HEK293T (cell line): ENCODE measurements at regions not wholly inside any gene's neighbourhood (a gene's known extent, or its start where the extent isn't known, plus 50 kb on each side); places are given as distances from the start of the nearest gene placed in this dataset.

ENCODE experiments used
- ARNT ChIP-seq: fragments of 450-650 bp; IDR thresholded peaks from 2 replicates; pipeline ENCODE4 v1.6.1; 2017; ENCODE audit warnings: mild to moderate bottlenecking
- BHLHE40 ChIP-seq: fragments of 450-650 bp; IDR thresholded peaks from 2 replicates; pipeline ENCODE4 v1.6.1; 2016; ENCODE audit warnings: mild to moderate bottlenecking, moderate library complexity, borderline replicate concordance
- FOXA1 ChIP-seq: fragments of 450-650 bp; IDR thresholded peaks from 2 replicates; pipeline ENCODE4 v1.6.1; 2016; ENCODE audit warnings: mild to moderate bottlenecking
- FOXM1 ChIP-seq: fragments of 450-650 bp; IDR thresholded peaks from 2 replicates; pipeline ENCODE4 v1.6.1; 2017; ENCODE audit warnings: mild to moderate bottlenecking, borderline replicate concordance
- HDGF ChIP-seq: fragments of 450-650 bp; IDR thresholded peaks from 2 replicates; pipeline ENCODE4 v1.6.1; 2017; ENCODE audit warnings: antibody characterized with exemption, borderline replicate concordance
- SUZ12 ChIP-seq: fragments of 450-650 bp; IDR thresholded peaks from 2 replicates; pipeline ENCODE4 v1.6.1; 2016; ENCODE audit warnings: mild to moderate bottlenecking
- ZNF384 ChIP-seq: fragments of 450-650 bp; IDR thresholded peaks from 2 replicates; pipeline ENCODE4 v1.6.1; 2016
- TF ChIP-seq, protein P1 (sequence below): fragments of 450-650 bp; IDR thresholded peaks from 2 replicates; pipeline ENCODE4 v1.6.1; 2016

DNA sequence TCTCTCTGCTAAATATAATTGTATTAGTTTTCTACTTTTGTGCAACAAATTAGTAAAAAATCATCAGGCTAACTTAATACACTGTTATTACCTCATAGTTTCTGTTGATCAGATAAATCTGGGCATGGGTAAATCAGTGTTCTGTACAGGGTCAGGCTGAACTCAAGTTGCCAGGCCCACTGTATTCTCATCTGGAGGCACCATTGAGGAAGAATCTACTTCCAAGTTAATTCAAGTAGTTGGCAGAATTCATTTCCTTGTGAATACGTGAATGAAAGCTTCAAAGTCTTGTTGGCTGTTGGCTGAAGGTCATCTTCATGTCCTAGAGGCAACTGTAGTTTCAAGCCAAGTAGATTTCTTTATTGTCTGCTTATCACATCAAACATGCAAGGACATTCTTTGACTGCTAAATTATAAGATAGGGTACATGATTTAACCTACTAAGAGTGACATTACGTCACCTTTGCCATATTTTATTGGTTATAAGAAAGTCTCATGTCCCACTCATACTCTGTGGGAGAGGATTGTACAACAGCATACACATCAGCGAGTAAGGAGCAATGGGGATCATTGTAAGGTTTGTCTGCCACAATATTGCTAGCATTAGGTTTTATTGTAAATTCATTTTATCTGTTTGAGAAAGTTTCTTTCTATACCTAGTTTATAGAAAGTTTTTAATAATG, 1219.0 kb downstream of the ARAP2 start:
- no peak for TF ChIP-seq HDGF
- no peak for TF ChIP-seq FOXA1
- TF ChIP-seq FOXM1 = no peak
- TF ChIP-seq BHLHE40 = no peak
- TF ChIP-seq ZNF384 = no peak
- no peak for TF ChIP-seq SUZ12
- TF ChIP-seq, protein P1, sequence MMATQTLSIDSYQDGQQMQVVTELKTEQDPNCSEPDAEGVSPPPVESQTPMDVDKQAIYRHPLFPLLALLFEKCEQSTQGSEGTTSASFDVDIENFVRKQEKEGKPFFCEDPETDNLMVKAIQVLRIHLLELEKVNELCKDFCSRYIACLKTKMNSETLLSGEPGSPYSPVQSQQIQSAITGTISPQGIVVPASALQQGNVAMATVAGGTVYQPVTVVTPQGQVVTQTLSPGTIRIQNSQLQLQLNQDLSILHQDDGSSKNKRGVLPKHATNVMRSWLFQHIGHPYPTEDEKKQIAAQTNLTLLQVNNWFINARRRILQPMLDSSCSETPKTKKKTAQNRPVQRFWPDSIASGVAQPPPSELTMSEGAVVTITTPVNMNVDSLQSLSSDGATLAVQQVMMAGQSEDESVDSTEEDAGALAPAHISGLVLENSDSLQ = no peak
- TF ChIP-seq ARNT = no peak
